Hepatocyte (in vitro differentiated cells): ENCODE measurements at regions not wholly inside any gene's neighbourhood (a gene's known extent, or its start where the extent isn't known, plus 50 kb on each side); places are given as distances from the start of the nearest gene placed in this dataset.
A peak's percentile ranks its signal among the peaks of the same experiment; 100 is the strongest.

Experiments used
- DNase-seq: peaks from one replicate; pipeline ENCODE4 v3.0.0-alpha.2; 2016; ENCODE audit warnings: low spot score
- H2AFZ ChIP-seq: fragments of 200-600 bp; sonication (generic); 2 replicates; pipeline ENCODE4 v1.6.0; 2016; ENCODE audit warnings: antibody characterized with exemption, mild to moderate bottlenecking
- H3K27ac ChIP-seq: fragments of 200-600 bp; sonication (generic); 2 replicates; pipeline ENCODE4 v1.5.1; 2016; ENCODE audit warnings: mild to moderate bottlenecking
- H3K27me3 ChIP-seq: fragments of 200-600 bp; sonication (generic); 2 replicates; pipeline ENCODE4 v1.6.1; 2016
- H3K36me3 ChIP-seq: fragments of 200-600 bp; sonication (generic); replicated peaks from 2 replicates; pipeline ENCODE4 v1.5.1; 2016; ENCODE audit warnings: low read depth; ENCODE audit not compliant: insufficient read depth
- H3K4me1 ChIP-seq: fragments of 200-600 bp; sonication (generic); 2 replicates; pipeline ENCODE4 v1.5.1; 2016; ENCODE audit warnings: mild to moderate bottlenecking, moderate library complexity; ENCODE audit not compliant: insufficient read depth
- H3K4me2 ChIP-seq: fragments of 200-600 bp; sonication (generic); 2 replicates; pipeline ENCODE4 v1.6.0; 2016
- H3K4me3 ChIP-seq: fragments of 200-600 bp; sonication (generic); 2 replicates; pipeline ENCODE4 v1.5.1; 2016; ENCODE audit warnings: mild to moderate bottlenecking
- H3K79me2 ChIP-seq: fragments of 200-600 bp; sonication (generic); 2 replicates; pipeline ENCODE4 v1.6.0; 2017; ENCODE audit warnings: mild to moderate bottlenecking
- H3K9me2 ChIP-seq: fragments of 200-600 bp; sonication (generic); replicated peaks from 2 replicates; pipeline ENCODE4 v1.6.0; 2017; ENCODE audit warnings: mild to moderate bottlenecking; ENCODE audit not compliant: insufficient read depth
- H3K9me3 ChIP-seq: fragments of 200-600 bp; sonication (generic); 2 replicates; pipeline ENCODE4 v1.5.1; 2016; ENCODE audit warnings: low read depth, mild to moderate bottlenecking
- H4K20me1 ChIP-seq: fragments of 200-600 bp; sonication (generic); 2 replicates; pipeline ENCODE4 v1.6.0; 2016; ENCODE audit warnings: mild to moderate bottlenecking; ENCODE audit not compliant: insufficient read depth, poor library complexity, severe bottlenecking
- CTCF ChIP-seq: fragments of 200-600 bp; sonication (generic); IDR thresholded peaks from 2 replicates; pipeline ENCODE4 v1.5.1; 2016; ENCODE audit warnings: antibody characterized with exemption, mild to moderate bottlenecking; ENCODE audit not compliant: poor library complexity
- EZH2 ChIP-seq: fragments of 200-600 bp; sonication (generic); IDR thresholded peaks from 2 replicates; pipeline ENCODE4 v1.6.1; 2016; ENCODE audit warnings: antibody characterized with exemption, mild to moderate bottlenecking, borderline replicate concordance
- EZH2phosphoT487 ChIP-seq: fragments of 200-600 bp; sonication (generic); IDR thresholded peaks from one replicate; pipeline ENCODE4 v1.6.1; 2018; ENCODE audit warnings: antibody characterized with exemption, mild to moderate bottlenecking, low read depth, moderate library complexity; ENCODE audit not compliant: unreplicated experiment, severe bottlenecking
- WGBS: methylation state at CpG from one replicate; pipeline ENCODE4 v1.1.6; 2016; ENCODE audit warnings: low lambda C conversion rate; ENCODE audit errors: missing lambda C conversion rate; 5-methylcytosine and 5-hydroxymethylcytosine counted together

GRCh38 chr3:178434206-178434805, 101.9 kb upstream of the KCNMB2 start:
- no peaks in the 10 kb centered on the region for H3K36me3 ChIP-seq
- no peaks in the 10 kb centered on the region for H3K27me3 ChIP-seq
- H3K27ac ChIP-seq: no peak overlapping the region
- H4K20me1 ChIP-seq: no peaks in the 10 kb centered on the region
- DNase-seq: no peak
- H3K4me1 ChIP-seq: no peaks in the 10 kb centered on the region
- H2AFZ ChIP-seq: no peak overlapping the region
- WGBS: 24% methylated on average over 5 of the region's 5 CpGs
- H3K9me2 ChIP-seq: no peaks in the 10 kb centered on the region
- H3K9me3 ChIP-seq: no peaks in the 10 kb centered on the region
- no peak overlapping the region for H3K4me2 ChIP-seq
- no peaks in the 10 kb centered on the region for H3K79me2 ChIP-seq
- no peak overlapping the region for H3K4me3 ChIP-seq
- TF ChIP-seq CTCF (peak; percentile 63), EZH2 (no peak)

GRCh38 chr3:178435575-178435974, 100.7 kb upstream of the KCNMB2 start:
- H3K9me2 ChIP-seq: no peaks in the 10 kb centered on the region
- no peak overlapping the region for H3K27ac ChIP-seq
- H3K27me3 ChIP-seq: no peaks in the 10 kb centered on the region
- no peak overlapping the region for H3K4me3 ChIP-seq
- no peak for DNase-seq
- TF ChIP-seq EZH2phosphoT487 (no peak), EZH2 (no peak), CTCF (no peak)
- H4K20me1 ChIP-seq: no peaks in the 10 kb centered on the region
- H2AFZ ChIP-seq: no peak overlapping the region
- H3K4me2 ChIP-seq: no peak overlapping the region
- H3K9me3 ChIP-seq: no peaks in the 10 kb centered on the region
- no peaks in the 10 kb centered on the region for H3K79me2 ChIP-seq
- no peaks in the 10 kb centered on the region for H3K4me1 ChIP-seq
- 83% methylated on average over 5 of the region's 5 CpGs for WGBS
- no peaks in the 10 kb centered on the region for H3K36me3 ChIP-seq

- no peak overlapping the region for H2AFZ ChIP-seq
- no peaks in the 10 kb centered on the region for H3K4me1 ChIP-seq
- no peak overlapping the region for H3K27ac ChIP-seq
- no peaks in the 10 kb centered on the region for H3K36me3 ChIP-seq
- DNase-seq: peak; percentile 42
- no peaks in the 10 kb centered on the region for H4K20me1 ChIP-seq
- H3K27me3 ChIP-seq: no peaks in the 10 kb centered on the region
- H3K9me2 ChIP-seq: no peaks in the 10 kb centered on the region
- H3K9me3 ChIP-seq: no peaks in the 10 kb centered on the region
- no peaks in the 10 kb centered on the region for H3K79me2 ChIP-seq
- no peak overlapping the region for H3K4me3 ChIP-seq
- 46% methylated on average over 3 of the region's 3 CpGs for WGBS
- no peak overlapping the region for H3K4me2 ChIP-seq
- TF ChIP-seq CTCF: peak; percentile 80
- no peak for TF ChIP-seq EZH2
Measured at GRCh38 chr3:178436773-178437172, 99.5 kb upstream of the KCNMB2 start.

GRCh38 chr3:178437236-178437635, 99.0 kb upstream of the KCNMB2 start:
- Histone ChIP-seq H3K4me3 (no peak overlapping the region), H3K4me2 (no peak overlapping the region), H4K20me1 (no peaks in the 10 kb centered on the region), H3K4me1 (no peaks in the 10 kb centered on the region), H3K36me3 (no peaks in the 10 kb centered on the region), H3K27ac (no peak overlapping the region), H2AFZ (no peak overlapping the region), H3K79me2 (no peaks in the 10 kb centered on the region), H3K9me2 (no peaks in the 10 kb centered on the region), H3K9me3 (no peaks in the 10 kb centered on the region), H3K27me3 (no peaks in the 10 kb centered on the region)
- TF ChIP-seq EZH2 (no peak), CTCF (no peak), EZH2phosphoT487 (no peak)
- 94% methylated on average over 5 of the region's 5 CpGs for WGBS
- DNase-seq: no peak
